ENCODE measurements at regions not wholly inside any gene's neighbourhood (a gene's known extent, or its start where the extent isn't known, plus 50 kb on each side); places are given as distances from the start of the nearest gene placed in this dataset.

DNA sequence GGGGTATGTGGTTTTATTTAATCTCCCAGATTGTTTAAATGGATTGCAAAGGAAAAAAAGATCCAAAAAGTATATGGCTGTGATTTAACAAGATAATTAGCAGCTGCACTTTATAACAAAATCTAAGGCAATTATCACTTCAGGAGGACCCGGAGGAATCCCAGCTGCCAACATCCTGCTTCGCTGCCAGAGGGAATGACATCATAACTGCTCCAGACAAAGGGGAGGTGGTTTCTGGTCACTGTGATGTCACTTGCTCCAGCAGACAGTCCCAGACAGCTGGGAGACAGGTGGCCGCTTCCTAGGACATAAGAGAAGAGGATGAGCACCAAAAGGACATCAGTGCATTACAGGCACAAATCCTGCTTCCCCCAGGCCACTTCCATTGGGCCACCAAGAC, 371.0 kb downstream of the BCOR start:
- Histone ChIP-seq H3K36me3 (ENCODE audit: low read depth, low read length) (no peaks in the 10 kb centered on the region), H3K27me3 (ENCODE audit: low read length) (peaks cover 10% of the 10 kb centered on the region; the same call in 1 of the 2 replicates), H3K4me3 (ENCODE audit: low read length) (no peak overlapping the region), H3K4me2 (ENCODE audit: low read length) (no peak overlapping the region), H3K79me2 (ENCODE audit: low read length) (no peaks in the 10 kb centered on the region), H3K27ac (ENCODE audit: low read length) (no peak overlapping the region), H3K9ac (ENCODE audit: low read length) (no peak overlapping the region), H3K9me2 (replicated peaks; ENCODE audit: low read length) (no peaks in the 10 kb centered on the region), H2AFZ (ENCODE audit: low read length) (no peak overlapping the region), H3F3A (ENCODE audit: low read length, unreplicated experiment) (no peaks in the 10 kb centered on the region), H3K9me3 (ENCODE audit: low read length) (no peaks in the 10 kb centered on the region), H4K20me1 (ENCODE audit: low read length) (no peaks in the 10 kb centered on the region), H3K4me1 (ENCODE audit: insufficient read depth, low read length) (peaks cover 14% of the 10 kb centered on the region)
- ChIA-PET CTCF (no interaction called here), POLR2A (ENCODE audit: unreplicated experiment) (no interaction called here)
- TF ChIP-seq EZH2phosphoT487 (IDR thresholded peaks at IDR 0.05; ENCODE audit: borderline replicate concordance, low read length) (no peak), EZH2 (IDR thresholded peaks at IDR 0.05; ENCODE audit: low read length, unreplicated experiment) (no peak)
- TF ChIP-seq, protein P1, sequence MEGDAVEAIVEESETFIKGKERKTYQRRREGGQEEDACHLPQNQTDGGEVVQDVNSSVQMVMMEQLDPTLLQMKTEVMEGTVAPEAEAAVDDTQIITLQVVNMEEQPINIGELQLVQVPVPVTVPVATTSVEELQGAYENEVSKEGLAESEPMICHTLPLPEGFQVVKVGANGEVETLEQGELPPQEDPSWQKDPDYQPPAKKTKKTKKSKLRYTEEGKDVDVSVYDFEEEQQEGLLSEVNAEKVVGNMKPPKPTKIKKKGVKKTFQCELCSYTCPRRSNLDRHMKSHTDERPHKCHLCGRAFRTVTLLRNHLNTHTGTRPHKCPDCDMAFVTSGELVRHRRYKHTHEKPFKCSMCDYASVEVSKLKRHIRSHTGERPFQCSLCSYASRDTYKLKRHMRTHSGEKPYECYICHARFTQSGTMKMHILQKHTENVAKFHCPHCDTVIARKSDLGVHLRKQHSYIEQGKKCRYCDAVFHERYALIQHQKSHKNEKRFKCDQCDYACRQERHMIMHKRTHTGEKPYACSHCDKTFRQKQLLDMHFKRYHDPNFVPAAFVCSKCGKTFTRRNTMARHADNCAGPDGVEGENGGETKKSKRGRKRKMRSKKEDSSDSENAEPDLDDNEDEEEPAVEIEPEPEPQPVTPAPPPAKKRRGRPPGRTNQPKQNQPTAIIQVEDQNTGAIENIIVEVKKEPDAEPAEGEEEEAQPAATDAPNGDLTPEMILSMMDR (conservative IDR thresholded peaks at IDR 0.05; ENCODE audit: low read depth, low read length): no peak
- intact Hi-C loops (cut with micrococcal nuclease): no loop called here
- DNase-seq (no peak), ATAC-seq (no peak)
- no TSS peak for BruUV-seq (replicated peaks)

GRCh38 chrX:39728025-39728424, 369.7 kb downstream of the BCOR start:
- CTCF ChIA-PET: no interaction called here
- Histone ChIP-seq H3K9ac (ENCODE audit: low read length) (no peak overlapping the region), H3K9me2 (replicated peaks; ENCODE audit: low read length) (no peaks in the 10 kb centered on the region), H3K27me3 (ENCODE audit: low read length) (no peaks in the 10 kb centered on the region), H3K27ac (ENCODE audit: low read length) (no peak overlapping the region), H2AFZ (ENCODE audit: low read length) (no peak overlapping the region), H4K20me1 (ENCODE audit: low read length) (no peaks in the 10 kb centered on the region), H3K79me2 (ENCODE audit: low read length) (no peaks in the 10 kb centered on the region), H3F3A (ENCODE audit: low read length, unreplicated experiment) (no peaks in the 10 kb centered on the region), H3K4me1 (ENCODE audit: insufficient read depth, low read length) (peaks cover 19% of the 10 kb centered on the region), H3K4me2 (ENCODE audit: low read length) (no peak overlapping the region), H3K9me3 (ENCODE audit: low read length) (no peaks in the 10 kb centered on the region), H3K36me3 (ENCODE audit: low read depth, low read length) (no peaks in the 10 kb centered on the region), H3K4me3 (ENCODE audit: low read length) (no peak overlapping the region)
- TF ChIP-seq, protein P1 (conservative IDR thresholded peaks at IDR 0.05; ENCODE audit: low read depth, low read length): no peak
- TF ChIP-seq EZH2 (IDR thresholded peaks at IDR 0.05; ENCODE audit: low read length, unreplicated experiment) (no peak), EZH2phosphoT487 (IDR thresholded peaks at IDR 0.05; ENCODE audit: borderline replicate concordance, low read length) (no peak)
- intact Hi-C loops (cut with micrococcal nuclease): no loop called here
- ATAC-seq (no peak), DNase-seq (no peak)
- no TSS peak for BruUV-seq (replicated peaks)
- POLR2A ChIA-PET (ENCODE audit: unreplicated experiment): no interaction called here

DNA sequence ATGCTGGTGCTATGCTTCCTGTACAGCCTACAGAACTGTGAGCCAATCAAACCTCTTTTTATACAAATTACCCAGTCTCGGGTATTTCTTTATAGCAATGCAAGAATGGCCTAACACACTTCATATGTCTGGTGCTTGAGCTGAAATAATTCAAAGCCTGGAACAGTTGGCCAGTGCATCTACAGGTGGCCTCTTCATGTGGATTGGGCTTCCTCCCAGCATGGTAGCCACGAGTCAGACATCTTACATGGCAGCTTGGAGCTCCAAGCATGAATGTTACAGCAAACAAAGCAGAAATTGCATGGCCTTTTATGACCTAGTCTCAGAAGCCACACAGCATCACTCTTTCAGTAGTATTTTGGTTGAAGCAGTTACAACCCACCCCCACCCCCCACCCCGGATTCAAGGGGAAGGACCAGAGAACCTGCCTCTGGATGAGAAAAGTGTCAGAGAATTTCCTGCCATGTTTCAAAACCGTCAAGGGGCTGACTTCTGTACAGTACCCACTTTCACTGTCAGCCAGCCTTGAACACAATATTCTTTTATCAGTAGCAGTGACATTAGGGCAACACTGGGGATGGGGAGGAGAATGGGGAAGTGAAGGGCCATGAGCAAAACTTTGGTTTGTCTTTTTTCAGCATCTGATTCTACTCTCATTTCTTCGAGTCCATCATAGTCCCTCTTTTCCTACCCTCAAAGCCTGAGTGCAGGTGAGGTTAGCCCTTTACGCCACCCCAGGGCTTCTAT, 368.7 kb downstream of the BCOR start:
- intact Hi-C loops (cut with micrococcal nuclease): no loop called here
- Histone ChIP-seq H3K27ac (ENCODE audit: low read length) (no peak overlapping the region), H3K9ac (ENCODE audit: low read length) (no peak overlapping the region), H3K9me3 (ENCODE audit: low read length) (no peaks in the 10 kb centered on the region), H4K20me1 (ENCODE audit: low read length) (no peaks in the 10 kb centered on the region), H3K36me3 (ENCODE audit: low read depth, low read length) (no peaks in the 10 kb centered on the region), H3K4me1 (ENCODE audit: insufficient read depth, low read length) (peaks cover 25% of the 10 kb centered on the region), H3K4me2 (ENCODE audit: low read length) (no peak overlapping the region), H2AFZ (ENCODE audit: low read length) (no peak overlapping the region), H3K4me3 (ENCODE audit: low read length) (no peak overlapping the region), H3K27me3 (ENCODE audit: low read length) (no peaks in the 10 kb centered on the region), H3F3A (ENCODE audit: low read length, unreplicated experiment) (no peaks in the 10 kb centered on the region), H3K9me2 (replicated peaks; ENCODE audit: low read length) (no peaks in the 10 kb centered on the region), H3K79me2 (ENCODE audit: low read length) (no peaks in the 10 kb centered on the region)
- BruUV-seq (replicated peaks): no TSS peak
- TF ChIP-seq, protein P1 (conservative IDR thresholded peaks at IDR 0.05; ENCODE audit: low read depth, low read length): no peak
- no peak for TF ChIP-seq EZH2 (IDR thresholded peaks at IDR 0.05; ENCODE audit: low read length, unreplicated experiment)
- no peak for TF ChIP-seq EZH2phosphoT487 (IDR thresholded peaks at IDR 0.05; ENCODE audit: borderline replicate concordance, low read length)
- ATAC-seq (no peak), DNase-seq (no peak)
- CTCF ChIA-PET: no interaction called here
- POLR2A ChIA-PET (ENCODE audit: unreplicated experiment): interaction anchor here (0.9 kb wide), 1 partner anchor 85 kb away, joined by 3 read pairs; no protein-coding TSS in a partner anchor
